ENCODE measurements at regions not wholly inside any gene's neighbourhood (a gene's known extent, or its start where the extent isn't known, plus 50 kb on each side); places are given as distances from the start of the nearest gene placed in this dataset.

DNA sequence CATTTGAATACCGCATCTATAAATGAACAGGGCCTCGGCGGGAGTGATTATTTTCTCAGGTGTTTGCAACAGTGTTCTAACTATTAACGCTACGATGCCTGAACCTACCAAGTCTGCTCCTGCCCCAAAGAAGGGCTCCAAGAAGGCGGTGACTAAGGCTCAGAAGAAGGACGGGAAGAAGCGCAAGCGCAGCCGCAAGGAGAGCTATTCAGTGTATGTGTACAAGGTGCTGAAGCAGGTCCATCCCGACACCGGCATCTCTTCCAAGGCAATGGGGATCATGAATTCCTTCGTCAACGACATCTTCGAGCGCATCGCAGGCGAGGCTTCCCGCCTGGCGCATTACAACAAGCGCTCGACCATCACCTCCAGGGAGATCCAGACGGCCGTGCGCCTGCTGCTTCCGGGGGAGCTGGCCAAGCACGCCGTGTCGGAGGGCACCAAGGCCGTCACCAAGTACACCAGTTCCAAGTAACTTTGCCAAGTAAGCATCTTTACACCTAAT is 70.9 kb downstream of the HFE start:
- BruUV-seq (replicated peaks), result TSS peak; percentile 72
- Mint-ChIP-seq H3K4me3 (ENCODE audit: unreplicated experiment) (peak overlapping the region; percentile 86), H3K9me3 (ENCODE audit: unreplicated experiment) (no peaks in the 10 kb centered on the region), H3K27ac (ENCODE audit: unreplicated experiment) (peak overlapping the region; percentile 98), H3K36me3 (ENCODE audit: insufficient read depth, unreplicated experiment) (peaks cover 72% of the 10 kb centered on the region), H3K4me1 (ENCODE audit: low read depth, unreplicated experiment) (peaks cover 38% of the 10 kb centered on the region), H3K27me3 (ENCODE audit: insufficient read depth, unreplicated experiment) (peaks cover 15% of the 10 kb centered on the region)
- CTCF ChIA-PET, result interaction anchor here (2.3 kb wide), 1 partner anchor 34 kb away, joined by 7 read pairs; a partner anchor contains a TSS
- TF ChIP-seq, protein P1, sequence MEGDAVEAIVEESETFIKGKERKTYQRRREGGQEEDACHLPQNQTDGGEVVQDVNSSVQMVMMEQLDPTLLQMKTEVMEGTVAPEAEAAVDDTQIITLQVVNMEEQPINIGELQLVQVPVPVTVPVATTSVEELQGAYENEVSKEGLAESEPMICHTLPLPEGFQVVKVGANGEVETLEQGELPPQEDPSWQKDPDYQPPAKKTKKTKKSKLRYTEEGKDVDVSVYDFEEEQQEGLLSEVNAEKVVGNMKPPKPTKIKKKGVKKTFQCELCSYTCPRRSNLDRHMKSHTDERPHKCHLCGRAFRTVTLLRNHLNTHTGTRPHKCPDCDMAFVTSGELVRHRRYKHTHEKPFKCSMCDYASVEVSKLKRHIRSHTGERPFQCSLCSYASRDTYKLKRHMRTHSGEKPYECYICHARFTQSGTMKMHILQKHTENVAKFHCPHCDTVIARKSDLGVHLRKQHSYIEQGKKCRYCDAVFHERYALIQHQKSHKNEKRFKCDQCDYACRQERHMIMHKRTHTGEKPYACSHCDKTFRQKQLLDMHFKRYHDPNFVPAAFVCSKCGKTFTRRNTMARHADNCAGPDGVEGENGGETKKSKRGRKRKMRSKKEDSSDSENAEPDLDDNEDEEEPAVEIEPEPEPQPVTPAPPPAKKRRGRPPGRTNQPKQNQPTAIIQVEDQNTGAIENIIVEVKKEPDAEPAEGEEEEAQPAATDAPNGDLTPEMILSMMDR (IDR thresholded peaks at IDR 0.05; ENCODE audit: insufficient read depth in 1 of 2, low read depth in 1 of 2, low read length in 1 of 2, severe bottlenecking in 1 of 2, unreplicated experiment in 1 of 2), result no peak
- POLR2A ChIA-PET, result interaction anchor here (0.8 to 6.6 kb wide), 21 partner anchors 10 to 1735 kb away, joined by 3 to 336 read pairs (median 11); a partner anchor contains a TSS
- Histone ChIP-seq H3K4me3 (ENCODE audit: low read depth, low read length) (peak overlapping the region; percentile 74), H3K4me1 (peaks cover 6% of the 10 kb centered on the region), H3K9me3 (no peaks in the 10 kb centered on the region), H3K27me3 (replicated peaks; ENCODE audit: control insufficient read depth, insufficient read depth, low read length) (no peaks in the 10 kb centered on the region), H3K36me3 (ENCODE audit: control insufficient read depth, insufficient read depth, low read length) (no peaks in the 10 kb centered on the region)
- peak; percentile 90 for DNase-seq
- intact Hi-C loops (cut with micrococcal nuclease; ENCODE audit: unreplicated experiment), result loop anchor here (1.0 to 5.0 kb wide), 4 partner anchors 13 to 989 kb away; a partner anchor contains a TSS

DNA sequence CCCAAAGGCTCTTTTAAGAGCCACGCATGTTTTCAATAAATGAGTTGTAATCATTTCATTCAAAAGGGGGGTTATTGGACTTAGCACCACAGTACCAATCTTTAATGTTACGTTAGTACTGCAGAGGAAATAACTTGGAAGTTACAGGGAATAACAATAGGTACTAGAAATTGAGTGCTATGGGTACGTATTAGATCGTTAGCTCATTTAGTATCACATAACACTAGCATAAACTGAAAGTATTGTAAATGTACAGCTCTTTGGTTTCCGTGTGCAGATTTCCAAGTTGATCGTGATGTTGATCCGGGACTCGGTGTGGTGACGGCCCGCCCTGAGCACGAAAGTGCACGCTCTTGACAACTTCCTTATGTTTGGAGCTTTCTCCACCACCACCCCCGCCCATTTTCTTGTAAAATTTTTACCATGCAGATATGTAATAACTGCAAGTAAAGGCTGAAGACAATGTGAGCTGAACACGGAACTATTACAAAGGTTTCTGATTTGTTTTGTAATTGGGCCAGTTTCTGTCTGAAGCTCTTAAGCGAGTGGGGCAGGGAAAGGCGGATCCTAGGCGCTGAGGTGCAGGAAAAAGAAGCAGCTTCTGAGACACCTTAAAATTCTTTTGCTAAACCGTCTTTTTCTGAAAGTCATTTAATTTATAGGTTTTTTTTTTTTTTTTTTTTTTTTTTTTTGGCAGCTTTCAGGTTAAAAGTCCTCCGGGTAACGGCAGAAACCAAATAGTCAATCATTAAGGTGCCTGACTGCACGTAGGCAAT is 71.5 kb downstream of the HFE start:
- no TSS peak for BruUV-seq (replicated peaks)
- H3K27ac Mint-ChIP-seq (ENCODE audit: unreplicated experiment), result peak overlapping the region; percentile 98
- CTCF ChIA-PET, result interaction anchor here (2.3 kb wide), 1 partner anchor 35 kb away, joined by 7 read pairs; a partner anchor contains a TSS

More for the DNA sequence above, 71.5 kb downstream of the HFE start:
- Mint-ChIP-seq H3K36me3 (ENCODE audit: insufficient read depth, unreplicated experiment) (peaks cover 72% of the 10 kb centered on the region), H3K4me1 (ENCODE audit: low read depth, unreplicated experiment) (peaks cover 42% of the 10 kb centered on the region), H3K27me3 (ENCODE audit: insufficient read depth, unreplicated experiment) (peaks cover 15% of the 10 kb centered on the region), H3K9me3 (ENCODE audit: unreplicated experiment) (no peaks in the 10 kb centered on the region), H3K4me3 (ENCODE audit: unreplicated experiment) (peak overlapping the region; percentile 86)
- DNase-seq, result peak in 1 of 2 experiments; percentile 50
- POLR2A ChIA-PET, result interaction anchor here (0.6 to 6.6 kb wide), 22 partner anchors 10 to 1734 kb away, joined by 3 to 336 read pairs (median 10); a partner anchor contains a TSS
- peaks cover 12% of the 10 kb centered on the region for H3K4me1 ChIP-seq
- TF ChIP-seq, protein P1 (IDR thresholded peaks at IDR 0.05; ENCODE audit: insufficient read depth in 1 of 2, low read depth in 1 of 2, low read length in 1 of 2, severe bottlenecking in 1 of 2, unreplicated experiment in 1 of 2), result no peak
- H3K36me3 ChIP-seq (ENCODE audit: control insufficient read depth, insufficient read depth, low read length), result no peaks in the 10 kb centered on the region
- intact Hi-C loops (cut with micrococcal nuclease; ENCODE audit: unreplicated experiment), result loop anchor here (1.0 to 5.0 kb wide), 4 partner anchors 13 to 989 kb away; a partner anchor contains a TSS
- no peaks in the 10 kb centered on the region for H3K27me3 ChIP-seq (replicated peaks; ENCODE audit: control insufficient read depth, insufficient read depth, low read length)
- H3K9me3 ChIP-seq, result no peaks in the 10 kb centered on the region
- peak overlapping the region; percentile 74 for H3K4me3 ChIP-seq (ENCODE audit: low read depth, low read length)

All from Caco-2 (cell line).